Osteocyte (in vitro differentiated cells): ENCODE measurements at regions not wholly inside any gene's neighbourhood (a gene's known extent, or its start where the extent isn't known, plus 50 kb on each side); places are given as distances from the start of the nearest gene placed in this dataset.

ENCODE experiments used
- DNase-seq: peaks from one replicate; pipeline ENCODE4 v3.0.0; 2021; ENCODE audit warnings: mixed read lengths; ENCODE audit not compliant: unreplicated experiment; ENCODE audit errors: extremely low spot score
- H3K27ac Mint-ChIP-seq: one replicate; pipeline ENCODE4 v1.8.0; 2021; ENCODE audit warnings: mild to moderate bottlenecking, mixed read lengths; ENCODE audit not compliant: unreplicated experiment
- H3K27me3 Mint-ChIP-seq: one replicate; pipeline ENCODE4 v1.8.0; 2021; ENCODE audit warnings: mixed read lengths; ENCODE audit not compliant: unreplicated experiment
- H3K36me3 Mint-ChIP-seq: one replicate; pipeline ENCODE4 v1.8.0; 2021; ENCODE audit warnings: mixed read lengths; ENCODE audit not compliant: unreplicated experiment
- H3K4me1 Mint-ChIP-seq: one replicate; pipeline ENCODE4 v1.8.0; 2021; ENCODE audit warnings: mixed read lengths; ENCODE audit not compliant: unreplicated experiment
- H3K4me3 Mint-ChIP-seq: one replicate; pipeline ENCODE4 v1.8.0; 2021; ENCODE audit warnings: mild to moderate bottlenecking, moderate library complexity, mixed read lengths; ENCODE audit not compliant: unreplicated experiment
- H3K9me3 Mint-ChIP-seq: one replicate; pipeline ENCODE4 v1.8.0; 2021; ENCODE audit warnings: mixed read lengths; ENCODE audit not compliant: unreplicated experiment
- CTCF ChIP-seq: fragments of 200-600 bp; sonication (generic); IDR thresholded peaks from 2 replicates; pipeline ENCODE4 v1.5.0; 2021; ENCODE audit warnings: antibody characterized with exemption, mild to moderate bottlenecking, moderate library complexity

GRCh38 chr11:43067681-43068080 is 244.1 kb upstream of the API5 start:
- H3K27me3 Mint-ChIP-seq, result no peaks in the 10 kb centered on the region
- no peak for TF ChIP-seq CTCF
- no peak for DNase-seq
- no peak overlapping the region for H3K4me3 Mint-ChIP-seq
- H3K9me3 Mint-ChIP-seq, result peaks cover 41% of the 10 kb centered on the region
- H3K4me1 Mint-ChIP-seq, result no peaks in the 10 kb centered on the region
- H3K36me3 Mint-ChIP-seq, result no peaks in the 10 kb centered on the region
- H3K27ac Mint-ChIP-seq, result no peak overlapping the region

GRCh38 chr11:43071338-43071737 is 240.5 kb upstream of the API5 start:
- Mint-ChIP-seq H3K27ac (no peak overlapping the region), H3K4me1 (no peaks in the 10 kb centered on the region), H3K4me3 (no peak overlapping the region), H3K36me3 (no peaks in the 10 kb centered on the region), H3K27me3 (no peaks in the 10 kb centered on the region), H3K9me3 (peaks cover 22% of the 10 kb centered on the region)
- TF ChIP-seq CTCF, result no peak
- DNase-seq, result no peak

- peaks cover 22% of the 10 kb centered on the region for H3K9me3 Mint-ChIP-seq
- TF ChIP-seq CTCF, result no peak
- H3K27ac Mint-ChIP-seq, result no peak overlapping the region
- H3K4me3 Mint-ChIP-seq, result no peak overlapping the region
- no peaks in the 10 kb centered on the region for H3K4me1 Mint-ChIP-seq
- no peak for DNase-seq
- no peaks in the 10 kb centered on the region for H3K36me3 Mint-ChIP-seq
- no peaks in the 10 kb centered on the region for H3K27me3 Mint-ChIP-seq
Measured at GRCh38 chr11:43072096-43072495, 239.7 kb upstream of the API5 start.

GRCh38 chr11:43072911-43073310 is 238.9 kb upstream of the API5 start:
- no peaks in the 10 kb centered on the region for H3K36me3 Mint-ChIP-seq
- no peak for DNase-seq
- H3K27me3 Mint-ChIP-seq, result no peaks in the 10 kb centered on the region
- no peaks in the 10 kb centered on the region for H3K4me1 Mint-ChIP-seq
- no peak for TF ChIP-seq CTCF
- peaks cover 16% of the 10 kb centered on the region for H3K9me3 Mint-ChIP-seq
- no peak overlapping the region for H3K27ac Mint-ChIP-seq
- no peak overlapping the region for H3K4me3 Mint-ChIP-seq

GRCh38 chr11:43074810-43075209 is 237.0 kb upstream of the API5 start:
- Mint-ChIP-seq H3K27me3 (no peaks in the 10 kb centered on the region), H3K4me1 (no peaks in the 10 kb centered on the region), H3K9me3 (peaks cover 10% of the 10 kb centered on the region), H3K27ac (no peak overlapping the region), H3K4me3 (no peak overlapping the region), H3K36me3 (no peaks in the 10 kb centered on the region)
- DNase-seq, result no peak
- no peak for TF ChIP-seq CTCF
